ENCODE measurements at regions not wholly inside any gene's neighbourhood (a gene's known extent, or its start where the extent isn't known, plus 50 kb on each side); places are given as distances from the start of the nearest gene placed in this dataset.

GRCh38 chr12:115873451-115874082, 403.9 kb downstream of the MED13L start:
- FAIRE-seq: no peak
- POLR2A ChIA-PET: no interaction called here
- in situ Hi-C loops (cut with MboI): no loop called here

GRCh38 chr12:115872919-115873357, 404.6 kb downstream of the MED13L start:
- H3K4me1 ChIP-seq (replicated peaks in 1 of 2; ENCODE audit: control insufficient read depth in 2 of 2, insufficient read depth in 2 of 2, low read length in 2 of 2): no peaks in the 10 kb centered on the region
- FAIRE-seq (no peak), ATAC-seq (no peak), DNase-seq (ENCODE audit: extremely low read depth in 1 of 4, low spot score in 3 of 4) (no peak)
- WGBS (ENCODE audit: insufficient coverage, low coverage, missing lambda C conversion rate): 0% methylated on average over 4 of the region's 4 CpGs
- CTCF ChIA-PET (ENCODE audit: low intra/inter-chr PET ratio): no interaction called here
- H4K20me1 ChIP-seq (replicated peaks; ENCODE audit: control insufficient read depth, insufficient read depth, low read length): 0 out of 2 replicates have a peak, but pooled peaks cover 3% of the 10 kb centered on the region
- in situ Hi-C loops (cut with MboI): no loop called here
- H3K27ac ChIP-seq (ENCODE audit: extremely low read depth, low read depth, low read length): no peak overlapping the region
- H3K9ac ChIP-seq (ENCODE audit: insufficient read depth in 1 of 2, low read depth in 2 of 2, low read length in 2 of 2): no peak overlapping the region
- intact Hi-C loops (cut with micrococcal nuclease): no loop called here
- POLR2A ChIA-PET: no interaction called here
- H3K79me2 ChIP-seq (ENCODE audit: control insufficient read depth, insufficient read depth, low read length): no peaks in the 10 kb centered on the region
- TF ChIP-seq CBX1 (IDR thresholded peaks at IDR 0.05; ENCODE audit: low read depth) (no peak), CTCF (IDR thresholded peaks at IDR 0.05 in 2 of 3, conservative IDR thresholded peaks at IDR 0.05 in 1 of 3; ENCODE audit: insufficient read depth in 2 of 3, low read depth in 1 of 3, low read length in 3 of 3) (no peak), MAFG (tag; conservative IDR thresholded peaks at IDR 0.05) (no peak), ZFP36 (IDR thresholded peaks at IDR 0.05; ENCODE audit: low read depth, low read length, partially characterized antibody) (no peak), TAF1 (IDR thresholded peaks at IDR 0.05; ENCODE audit: control insufficient read depth, extremely low read depth, insufficient read depth, low read length, severe bottlenecking) (no peak), MBD2 (IDR thresholded peaks at IDR 0.05; ENCODE audit: borderline replicate concordance, low read depth) (no peak)
- no peaks in the 10 kb centered on the region for H3K9me1 ChIP-seq (ENCODE audit: control insufficient read depth, insufficient read depth, low read length)
- H3K27me3 ChIP-seq (ENCODE audit: control insufficient read depth in 2 of 2, insufficient read depth in 2 of 2, low read length in 2 of 2): no peaks in the 10 kb centered on the region; a peak in 1 of 5 replicates
- no TSS peak for BruUV-seq (replicated peaks)
- H2AFZ ChIP-seq (ENCODE audit: low read depth, low read length): no peak overlapping the region
- H3K36me3 ChIP-seq (ENCODE audit: control insufficient read depth, insufficient read depth, low read length): no peaks in the 10 kb centered on the region
- H3K4me2 ChIP-seq (ENCODE audit: insufficient read depth, low read length): no peak overlapping the region
- H3K9me3 ChIP-seq (replicated peaks; ENCODE audit: control insufficient read depth, insufficient read depth, low read depth, low read length): no peaks in the 10 kb centered on the region
- no peak overlapping the region for H3K4me3 ChIP-seq

More at GRCh38 chr12:115873451-115874082, 403.9 kb downstream of the MED13L start:
- no peaks in the 10 kb centered on the region for H3K9me3 ChIP-seq (replicated peaks; ENCODE audit: control insufficient read depth, insufficient read depth, low read depth, low read length)
- no peak overlapping the region for H3K27ac ChIP-seq (ENCODE audit: extremely low read depth, low read depth, low read length)
- H2AFZ ChIP-seq (ENCODE audit: low read depth, low read length): no peak overlapping the region
- BruUV-seq (replicated peaks): no TSS peak
- CTCF ChIA-PET (ENCODE audit: low intra/inter-chr PET ratio): no interaction called here
- H3K27me3 ChIP-seq (ENCODE audit: control insufficient read depth in 2 of 2, insufficient read depth in 2 of 2, low read length in 2 of 2): no peaks in the 10 kb centered on the region; a peak in 1 of 5 replicates
- intact Hi-C loops (cut with micrococcal nuclease): no loop called here
- DNase-seq (ENCODE audit: extremely low read depth in 1 of 4, low spot score in 3 of 4) (no peak), ATAC-seq (no peak)
- 0% methylated on average over 3 of the region's 3 CpGs for WGBS (ENCODE audit: insufficient coverage, low coverage, missing lambda C conversion rate)
- TF ChIP-seq GABPB2 (CRISPR knock-in tag; conservative IDR thresholded peaks at IDR 0.05): no peak
- no peaks in the 10 kb centered on the region for H3K36me3 ChIP-seq (ENCODE audit: control insufficient read depth, insufficient read depth, low read length)
- no peak overlapping the region for H3K4me3 ChIP-seq
- H3K9me1 ChIP-seq (ENCODE audit: control insufficient read depth, insufficient read depth, low read length): no peaks in the 10 kb centered on the region
- H4K20me1 ChIP-seq (replicated peaks; ENCODE audit: control insufficient read depth, insufficient read depth, low read length): 0 out of 2 replicates have a peak, but pooled peaks cover 3% of the 10 kb centered on the region
- H3K4me1 ChIP-seq (replicated peaks in 1 of 2; ENCODE audit: control insufficient read depth in 2 of 2, insufficient read depth in 2 of 2, low read length in 2 of 2): no peaks in the 10 kb centered on the region
- no peak overlapping the region for H3K9ac ChIP-seq (ENCODE audit: insufficient read depth in 1 of 2, low read depth in 2 of 2, low read length in 2 of 2)
- no peak overlapping the region for H3K4me2 ChIP-seq (ENCODE audit: insufficient read depth, low read length)
- no peaks in the 10 kb centered on the region for H3K79me2 ChIP-seq (ENCODE audit: control insufficient read depth, insufficient read depth, low read length)

Data from K562 (cell line).